HG03064 (cell line): ENCODE measurements at regions not wholly inside any gene's neighbourhood (a gene's known extent, or its start where the extent isn't known, plus 50 kb on each side); places are given as distances from the start of the nearest gene placed in this dataset.

Source experiments
- ATAC-seq: cut with Tn5 transposase; IDR thresholded peaks from one replicate; pipeline ENCODE4 v1.9.1; 2021; ENCODE audit warnings: low read depth; ENCODE audit not compliant: unreplicated experiment

DNA sequence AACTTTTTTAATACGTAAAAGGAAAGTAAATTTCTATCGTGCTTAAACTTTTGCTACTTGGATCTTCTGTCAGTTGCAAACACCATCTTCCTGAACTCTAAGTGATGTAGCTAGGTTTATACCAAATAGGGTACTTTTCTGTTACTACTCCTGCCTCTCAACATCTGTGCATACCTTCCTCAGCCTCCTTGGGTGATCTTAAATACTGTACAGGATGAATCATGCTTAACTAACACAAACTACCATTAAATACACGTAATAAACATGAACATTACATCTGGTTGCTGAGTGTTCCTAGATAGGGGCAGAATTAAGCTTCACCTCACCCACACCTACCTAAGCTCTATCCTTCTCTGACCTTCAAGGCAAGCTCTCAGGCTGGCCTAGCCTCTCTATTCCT lies 398.0 kb downstream of the TXNL1 start:
- no peak for ATAC-seq

- no peak for ATAC-seq
Measured at GRCh38 chr18:56238576-56238975, 399.8 kb downstream of the TXNL1 start.

DNA sequence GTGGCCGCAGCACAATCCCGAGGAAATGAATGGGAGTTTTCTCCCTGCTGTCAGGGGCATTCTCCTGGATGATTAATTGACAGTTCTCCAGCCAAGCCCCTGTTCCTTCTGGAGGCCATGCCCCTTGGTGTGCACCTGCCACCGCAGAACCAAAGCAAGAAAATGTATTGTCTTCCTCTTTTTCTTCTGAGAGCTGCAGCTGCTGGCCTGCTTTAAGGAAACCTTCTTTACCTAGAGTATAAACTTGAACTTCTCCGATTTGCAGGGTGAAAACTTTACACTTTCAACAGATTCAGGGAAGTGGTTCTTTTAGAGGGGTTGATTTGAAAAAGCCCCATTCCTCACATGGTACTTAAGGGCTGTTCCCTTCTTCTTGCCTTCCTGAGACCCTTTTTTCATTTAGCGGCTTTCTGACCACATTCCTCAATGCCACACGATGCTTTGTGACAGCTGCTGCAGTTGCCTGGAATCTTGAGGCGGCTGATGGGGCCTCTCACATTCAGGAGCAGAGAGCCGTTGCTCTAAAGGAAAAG lies 402.8 kb downstream of the TXNL1 start:
- peak; percentile 85 for ATAC-seq

GRCh38 chr18:56235071-56235470 lies 403.3 kb downstream of the TXNL1 start:
- peak; percentile 17 for ATAC-seq

GRCh38 chr18:56233595-56233994 lies 404.8 kb downstream of the TXNL1 start:
- ATAC-seq: no peak

DNA sequence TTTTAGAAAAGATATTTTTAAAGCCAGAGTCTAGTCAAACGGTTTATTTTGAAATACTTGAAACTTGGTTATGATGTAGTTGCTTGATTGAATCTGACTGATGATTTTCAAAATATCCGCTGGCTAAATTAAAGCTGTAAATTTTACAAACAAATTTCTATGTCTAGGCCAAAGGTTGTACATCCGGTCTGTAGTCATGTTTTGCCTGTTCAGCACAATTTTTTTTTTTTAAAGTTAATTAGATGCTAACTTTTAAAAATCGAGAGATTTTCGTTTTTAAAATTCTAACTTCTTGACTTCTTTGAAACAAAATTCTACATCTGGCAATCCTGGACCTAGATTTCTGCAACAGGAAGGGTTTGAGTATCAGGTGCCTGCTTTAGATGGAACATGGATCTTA lies 412.4 kb downstream of the TXNL1 start:
- no peak for ATAC-seq

- no peak for ATAC-seq
Measured at GRCh38 chr18:56224669-56225561, 413.5 kb downstream of the TXNL1 start.

GRCh38 chr18:56221195-56222065 lies 417.0 kb downstream of the TXNL1 start:
- no peak for ATAC-seq

DNA sequence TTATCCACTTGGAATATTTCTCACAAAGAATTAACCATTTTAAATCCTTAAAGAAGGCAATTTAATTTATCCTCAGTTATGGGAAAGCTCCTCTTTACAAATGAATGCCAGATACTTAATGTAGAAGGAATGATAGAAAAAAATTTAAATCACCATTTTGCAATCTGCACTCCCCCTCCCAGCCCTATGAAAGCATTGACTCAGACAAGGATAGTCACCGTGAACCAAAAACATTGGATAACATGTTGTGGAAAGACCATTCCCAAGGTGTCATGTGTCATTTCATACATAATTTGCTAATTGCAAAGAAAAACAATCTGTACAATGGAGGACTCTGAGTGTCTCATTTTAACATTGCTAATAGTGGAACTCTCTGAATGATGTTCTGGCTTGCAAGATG lies 421.0 kb downstream of the TXNL1 start:
- ATAC-seq: no peak

GRCh38 chr18:56214706-56215105 lies 423.7 kb downstream of the TXNL1 start:
- no peak for ATAC-seq

DNA sequence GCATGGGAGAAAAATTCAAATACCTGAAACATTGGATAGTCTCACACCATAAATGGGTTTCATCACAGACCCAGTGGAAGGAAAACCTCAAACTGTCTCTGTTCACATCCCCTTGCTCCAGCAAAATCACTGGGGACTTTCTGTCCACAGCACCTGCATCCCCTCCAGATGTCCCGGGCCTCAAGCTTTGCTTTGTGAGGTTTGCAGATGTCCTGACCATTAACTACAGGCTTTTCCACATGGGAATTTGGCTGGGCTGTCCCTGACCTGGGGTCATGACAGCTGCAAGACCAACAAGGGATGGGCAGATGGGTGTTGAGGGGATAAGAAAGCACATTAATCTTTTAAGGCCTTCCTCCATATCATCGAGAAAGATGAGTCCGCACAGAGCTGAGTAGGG lies 427.9 kb downstream of the TXNL1 start:
- ATAC-seq: no peak

GRCh38 chr18:56207989-56208388 lies 430.4 kb downstream of the TXNL1 start:
- no peak for ATAC-seq

- no peak for ATAC-seq
Measured at GRCh38 chr18:56204052-56204451, 434.3 kb downstream of the TXNL1 start.

DNA sequence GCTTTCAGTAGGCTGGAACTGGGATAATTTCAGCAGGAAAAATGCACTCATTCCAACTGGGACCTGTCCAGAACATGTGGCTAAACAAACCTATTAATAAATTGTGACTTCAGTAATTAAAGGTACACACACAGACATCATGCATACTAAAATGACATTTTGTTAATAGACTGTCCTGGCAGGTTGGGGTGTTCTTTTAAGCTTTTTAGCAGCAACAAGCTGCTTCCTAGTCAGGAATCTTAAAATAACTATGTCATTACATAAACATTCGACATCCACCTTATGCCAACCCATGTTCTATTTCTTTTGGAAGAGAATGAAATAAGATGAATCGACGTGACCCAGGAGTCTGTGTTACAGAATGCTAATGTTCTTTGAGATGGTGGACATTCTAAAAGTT lies 435.7 kb downstream of the TXNL1 start:
- no peak for ATAC-seq

DNA sequence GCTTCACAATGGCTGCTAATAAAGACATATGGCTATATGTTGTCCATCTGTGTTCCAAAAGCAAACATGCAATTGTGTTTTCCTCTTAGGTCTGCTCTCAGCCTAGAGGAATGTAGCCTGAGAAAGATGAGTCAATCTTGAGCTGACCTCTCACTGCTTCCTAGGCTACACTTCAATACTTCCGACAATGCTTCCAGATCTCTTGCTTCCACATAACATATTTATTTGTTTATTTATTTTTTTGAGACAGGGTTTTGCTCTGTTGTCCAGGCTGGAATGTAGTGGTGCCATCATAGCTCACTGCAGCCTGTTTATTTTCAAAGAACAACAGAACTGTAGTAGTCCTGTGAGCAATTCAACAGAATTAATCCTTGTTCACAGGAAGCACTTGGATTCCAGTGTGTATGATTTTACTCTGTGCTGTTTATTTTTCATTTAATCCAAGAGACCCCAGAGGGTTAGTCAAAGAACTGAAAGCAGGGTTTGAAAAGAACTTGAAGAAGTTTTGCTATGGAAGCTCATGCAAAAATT lies 437.9 kb downstream of the TXNL1 start:
- ATAC-seq: no peak

DNA sequence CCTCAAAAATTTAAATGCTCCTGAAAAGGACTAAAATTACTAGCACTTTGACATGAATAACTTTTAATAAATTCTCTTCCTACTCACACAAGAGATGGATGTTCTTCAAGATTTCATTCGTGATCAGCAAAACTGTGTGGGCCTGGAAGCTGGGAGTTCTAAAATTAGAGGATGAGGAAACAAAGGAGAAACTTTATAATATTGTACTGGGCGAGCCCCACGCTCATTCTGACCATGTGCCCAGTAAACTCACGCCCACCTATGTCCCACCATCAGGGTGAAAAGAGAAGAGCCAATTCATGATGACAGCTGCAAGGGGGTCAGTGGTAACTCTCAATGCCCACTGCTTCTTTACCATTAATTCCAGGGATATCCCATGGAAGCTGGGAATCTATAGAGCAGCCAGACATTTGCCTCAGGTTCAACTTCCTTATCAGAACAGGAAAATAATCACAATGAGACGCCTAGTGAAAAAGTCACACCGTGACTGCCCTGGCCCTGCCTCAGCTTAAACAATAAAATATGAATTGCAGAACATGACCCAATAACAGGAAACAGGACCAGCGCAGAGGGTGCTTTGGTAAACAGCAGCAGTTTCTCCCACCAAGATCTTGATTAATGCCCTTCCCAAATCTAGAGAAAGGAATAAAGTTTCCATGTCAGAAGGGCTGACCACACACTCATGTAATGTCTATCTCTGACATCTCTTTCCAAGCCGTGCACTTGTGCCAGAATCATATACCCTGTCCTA lies 438.6 kb downstream of the TXNL1 start:
- ATAC-seq: no peak

GRCh38 chr18:56197241-56197859 lies 441.0 kb downstream of the TXNL1 start:
- ATAC-seq: no peak

- ATAC-seq: no peak
Measured at GRCh38 chr18:56196495-56197225, 441.7 kb downstream of the TXNL1 start.

DNA sequence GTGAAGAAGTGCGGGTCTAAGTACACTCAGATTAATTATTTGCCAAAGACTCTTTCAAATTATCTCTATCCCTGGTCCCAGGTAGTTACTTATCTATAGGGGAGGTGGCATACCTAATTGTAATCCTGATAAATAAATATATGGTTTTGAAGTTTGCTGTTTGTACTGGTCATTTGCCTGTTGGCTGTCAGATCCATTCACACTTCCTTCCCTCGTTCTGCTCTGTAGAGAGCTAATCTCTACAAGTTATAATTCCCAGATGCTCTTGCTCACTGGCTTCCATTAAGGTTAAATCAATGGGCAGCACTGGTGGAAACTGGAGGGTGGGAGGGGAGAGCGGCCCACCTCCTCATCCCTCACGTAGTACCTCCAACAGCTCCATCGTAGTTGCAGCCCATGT lies 447.1 kb downstream of the TXNL1 start:
- no peak for ATAC-seq
